Parathyroid adenoma (tissue), 2 donors: ENCODE measurements at regions not wholly inside any gene's neighbourhood (a gene's known extent, or its start where the extent isn't known, plus 50 kb on each side); places are given as distances from the start of the nearest gene placed in this dataset.

Source experiments
- H2AFZ ChIP-seq: fragments of 300-600 bp; sonication (generic); one replicate; pipeline ENCODE4 v1.7.0; 2017; ENCODE audit warnings: antibody characterized with exemption, mild to moderate bottlenecking
- H3K27ac ChIP-seq: fragments of 300-600 bp; sonication (generic); one replicate; pipeline ENCODE4 v1.7.0; 2017
- H3K27me3 ChIP-seq: fragments of 300-600 bp; sonication (generic); one replicate; pipeline ENCODE4 v1.7.0; 2017; ENCODE audit warnings: low read length; ENCODE audit not compliant: control insufficient read depth, insufficient read depth
- H3K36me3 ChIP-seq: fragments of 300-600 bp; sonication (generic); one replicate; pipeline ENCODE4 v1.7.0; 2017; ENCODE audit warnings: low read length; ENCODE audit not compliant: control insufficient read depth, insufficient read depth
- H3K4me1 ChIP-seq: fragments of 300-600 bp; sonication (generic); one replicate; pipeline ENCODE4 v1.7.0; 2017; ENCODE audit warnings: control low read depth
- H3K4me2 ChIP-seq: fragments of 300-600 bp; sonication (generic); one replicate; pipeline ENCODE4 v1.7.0; 2017; ENCODE audit warnings: low read length
- H3K4me3 ChIP-seq: fragments of 300-600 bp; sonication (generic); one replicate; pipeline ENCODE4 v1.7.0; 2017; ENCODE audit warnings: low read depth, low read length
- H3K79me2 ChIP-seq: fragments of 300-600 bp; sonication (generic); one replicate; pipeline ENCODE4 v1.7.0; 2017; ENCODE audit warnings: control low read depth
- H3K9ac ChIP-seq: fragments of 300-600 bp; sonication (generic); one replicate; pipeline ENCODE4 v1.7.0; 2017; ENCODE audit warnings: mild to moderate bottlenecking
- H3K9me3 ChIP-seq: fragments of 300-600 bp; sonication (generic); one replicate; pipeline ENCODE4 v1.7.0; 2017; ENCODE audit warnings: low read length; ENCODE audit not compliant: control insufficient read depth
- CTCF ChIP-seq: fragments of 300-600 bp; sonication (generic); IDR thresholded peaks from one replicate; pipeline ENCODE4 v1.7.0; 2017; ENCODE audit warnings: antibody characterized with exemption, mild to moderate bottlenecking
- donor health status: primary hyperparathyroidism.

DNA sequence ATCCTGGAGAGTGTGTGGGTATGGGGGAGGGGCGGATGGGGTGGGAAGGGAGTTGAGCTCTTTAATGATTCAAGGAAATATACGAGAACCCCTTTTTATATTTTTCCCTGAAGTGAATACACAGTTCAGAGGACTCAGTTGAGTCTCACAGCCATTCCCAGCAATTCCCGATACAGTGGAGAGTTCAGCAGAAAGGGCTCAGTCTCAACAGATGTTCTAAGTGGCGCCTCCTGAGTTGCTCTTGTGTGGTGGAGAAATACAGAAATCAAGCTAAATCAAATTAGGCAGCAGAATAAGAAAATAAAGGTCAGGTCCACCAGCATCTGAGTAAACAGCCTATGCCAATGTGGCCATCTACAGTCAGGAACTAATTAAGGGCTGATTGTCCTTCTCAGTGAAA is 372.1 kb downstream of the NR2F2 start:
- Histone ChIP-seq H3K27me3 (no peaks in the 10 kb centered on the region), H3K4me3 (no peak overlapping the region), H3K9ac (no peak overlapping the region), H2AFZ (no peak overlapping the region), H3K27ac (no peak overlapping the region), H3K79me2 (no peaks in the 10 kb centered on the region), H3K9me3 (no peaks in the 10 kb centered on the region), H3K4me1 (no peaks in the 10 kb centered on the region), H3K4me2 (no peak overlapping the region), H3K36me3 (no peaks in the 10 kb centered on the region)
- TF ChIP-seq CTCF: no peak

- Histone ChIP-seq H3K4me2 (no peak overlapping the region), H3K4me3 (no peak overlapping the region), H3K4me1 (no peaks in the 10 kb centered on the region), H3K79me2 (no peaks in the 10 kb centered on the region), H3K36me3 (no peaks in the 10 kb centered on the region), H3K27me3 (no peaks in the 10 kb centered on the region), H2AFZ (no peak overlapping the region), H3K27ac (no peak overlapping the region), H3K9me3 (no peaks in the 10 kb centered on the region), H3K9ac (no peak overlapping the region)
- TF ChIP-seq CTCF: no peak
These were observed 372.6 kb downstream of the NR2F2 start for GRCh38 chr15:96703091-96703490.

- H3K9ac ChIP-seq: no peak overlapping the region
- H3K4me3 ChIP-seq: no peak overlapping the region
- no peaks in the 10 kb centered on the region for H3K36me3 ChIP-seq
- H3K27ac ChIP-seq: no peak overlapping the region
- no peaks in the 10 kb centered on the region for H3K79me2 ChIP-seq
- H2AFZ ChIP-seq: no peak overlapping the region
- no peaks in the 10 kb centered on the region for H3K4me1 ChIP-seq
- TF ChIP-seq CTCF: no peak
- no peaks in the 10 kb centered on the region for H3K27me3 ChIP-seq
- H3K9me3 ChIP-seq: no peaks in the 10 kb centered on the region
- H3K4me2 ChIP-seq: no peak overlapping the region
These were observed 373.5 kb downstream of the NR2F2 start for GRCh38 chr15:96703794-96704550.

- Histone ChIP-seq H3K79me2 (no peaks in the 10 kb centered on the region), H3K9me3 (no peaks in the 10 kb centered on the region), H3K27me3 (no peaks in the 10 kb centered on the region), H2AFZ (no peak overlapping the region), H3K4me3 (no peak overlapping the region), H3K36me3 (no peaks in the 10 kb centered on the region), H3K4me2 (no peak overlapping the region), H3K27ac (no peak overlapping the region), H3K9ac (no peak overlapping the region), H3K4me1 (no peaks in the 10 kb centered on the region)
- no peak for TF ChIP-seq CTCF
These were observed 385.6 kb downstream of the NR2F2 start for GRCh38 chr15:96716075-96716474.

DNA sequence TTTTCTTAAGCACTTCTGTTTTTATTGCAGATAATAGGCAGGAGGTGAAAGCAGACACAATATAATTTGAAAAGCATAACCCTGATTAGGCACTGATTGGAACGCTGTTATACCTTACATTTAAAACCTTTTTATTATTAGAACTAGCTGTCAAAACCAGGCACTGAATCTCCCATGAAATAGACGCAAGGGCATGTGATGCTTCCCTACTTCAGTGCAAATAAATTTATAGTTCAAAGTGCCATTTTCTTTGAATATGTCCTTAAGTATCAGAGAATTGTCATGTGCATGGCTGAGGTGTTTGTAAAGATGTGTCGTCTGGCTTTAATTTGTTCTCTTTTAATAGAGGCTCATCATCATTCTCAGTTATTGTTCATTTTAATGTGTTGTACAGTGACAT is 386.0 kb downstream of the NR2F2 start:
- TF ChIP-seq CTCF: no peak
- Histone ChIP-seq H3K79me2 (no peaks in the 10 kb centered on the region), H3K9me3 (no peaks in the 10 kb centered on the region), H3K36me3 (no peaks in the 10 kb centered on the region), H3K27me3 (no peaks in the 10 kb centered on the region), H3K4me2 (no peak overlapping the region), H3K27ac (no peak overlapping the region), H2AFZ (no peak overlapping the region), H3K9ac (no peak overlapping the region), H3K4me3 (no peak overlapping the region), H3K4me1 (no peaks in the 10 kb centered on the region)
